Ishikawa (cell line): ENCODE measurements at regions not wholly inside any gene's neighbourhood (a gene's known extent, or its start where the extent isn't known, plus 50 kb on each side); places are given as distances from the start of the nearest gene placed in this dataset.

Experiments used
- CEBPB ChIP-seq: IDR thresholded peaks from 2 replicates; pipeline ENCODE4 v1.6.1; 2012
- CREB1 ChIP-seq: IDR thresholded peaks from 2 replicates; pipeline ENCODE4 v1.6.1; 2012; ENCODE audit warnings: low read depth
- EGR1 ChIP-seq: IDR thresholded peaks from 2 replicates; pipeline ENCODE4 v1.6.1; 2012
- EP300 ChIP-seq: IDR thresholded peaks from 2 replicates; pipeline ENCODE4 v1.6.1; 2012; ENCODE audit warnings: borderline replicate concordance
- FOXM1 ChIP-seq: IDR thresholded peaks from 2 replicates; pipeline ENCODE4 v1.6.1; 2012; ENCODE audit warnings: low read depth, borderline replicate concordance
- MAX ChIP-seq: IDR thresholded peaks from 2 replicates; pipeline ENCODE4 v1.6.1; 2012
- NFIC ChIP-seq: IDR thresholded peaks from 2 replicates; pipeline ENCODE4 v1.6.1; 2012
- RAD21 ChIP-seq: IDR thresholded peaks from 2 replicates; pipeline ENCODE4 v1.6.1; 2012; ENCODE audit warnings: low read depth
- TAF1 ChIP-seq: IDR thresholded peaks from 2 replicates; pipeline ENCODE4 v1.6.1; 2012; ENCODE audit warnings: low read depth, mild to moderate bottlenecking
- TCF12 ChIP-seq: IDR thresholded peaks from 2 replicates; pipeline ENCODE4 v1.6.1; 2012; ENCODE audit warnings: low read depth
- TEAD4 ChIP-seq: IDR thresholded peaks from 2 replicates; pipeline ENCODE4 v1.6.1; 2012
- USF1 ChIP-seq: IDR thresholded peaks from 2 replicates; pipeline ENCODE4 v1.6.1; 2012
- YY1 ChIP-seq: IDR thresholded peaks from 2 replicates; pipeline ENCODE4 v1.6.1; 2012; ENCODE audit warnings: low read depth
- ZBTB7A ChIP-seq: IDR thresholded peaks from 2 replicates; pipeline ENCODE4 v1.6.1; 2012; ENCODE audit warnings: low read depth
- TF ChIP-seq, protein P1 (sequence below): IDR thresholded peaks from 2 replicates; pipeline ENCODE4 v1.6.1; 2012; ENCODE audit warnings: low read depth, mild to moderate bottlenecking

- no peak for TF ChIP-seq TCF12
- TF ChIP-seq NFIC, result no peak
Observed at GRCh38 chr12:30507576-30507975, 188.1 kb downstream of the IPO8 start.

DNA sequence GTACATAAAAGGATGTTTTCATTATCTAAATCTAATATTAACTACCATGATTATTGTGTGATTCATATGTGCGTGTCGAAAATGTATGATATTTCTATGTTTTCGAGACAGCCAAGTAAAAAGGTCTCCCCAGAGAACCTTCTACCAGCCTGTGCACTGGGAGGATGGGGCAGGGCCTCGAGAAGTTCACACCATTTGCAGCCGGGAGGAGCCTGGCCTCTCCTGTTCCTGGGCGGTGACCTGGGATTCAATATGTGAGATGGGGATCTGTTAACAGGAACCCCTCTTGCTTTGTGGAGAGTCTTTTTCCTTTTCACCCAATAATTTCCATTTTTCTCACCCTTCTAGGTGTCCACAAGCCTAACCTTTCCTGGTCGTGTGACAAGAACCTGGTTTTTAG, 189.3 kb downstream of the IPO8 start:
- TF ChIP-seq YY1, result no peak
- no peak for TF ChIP-seq CREB1
- no peak for TF ChIP-seq RAD21
- no peak for TF ChIP-seq MAX
- TF ChIP-seq TEAD4, result no peak
- no peak for TF ChIP-seq TCF12
- no peak for TF ChIP-seq ZBTB7A
- TF ChIP-seq, protein P1, sequence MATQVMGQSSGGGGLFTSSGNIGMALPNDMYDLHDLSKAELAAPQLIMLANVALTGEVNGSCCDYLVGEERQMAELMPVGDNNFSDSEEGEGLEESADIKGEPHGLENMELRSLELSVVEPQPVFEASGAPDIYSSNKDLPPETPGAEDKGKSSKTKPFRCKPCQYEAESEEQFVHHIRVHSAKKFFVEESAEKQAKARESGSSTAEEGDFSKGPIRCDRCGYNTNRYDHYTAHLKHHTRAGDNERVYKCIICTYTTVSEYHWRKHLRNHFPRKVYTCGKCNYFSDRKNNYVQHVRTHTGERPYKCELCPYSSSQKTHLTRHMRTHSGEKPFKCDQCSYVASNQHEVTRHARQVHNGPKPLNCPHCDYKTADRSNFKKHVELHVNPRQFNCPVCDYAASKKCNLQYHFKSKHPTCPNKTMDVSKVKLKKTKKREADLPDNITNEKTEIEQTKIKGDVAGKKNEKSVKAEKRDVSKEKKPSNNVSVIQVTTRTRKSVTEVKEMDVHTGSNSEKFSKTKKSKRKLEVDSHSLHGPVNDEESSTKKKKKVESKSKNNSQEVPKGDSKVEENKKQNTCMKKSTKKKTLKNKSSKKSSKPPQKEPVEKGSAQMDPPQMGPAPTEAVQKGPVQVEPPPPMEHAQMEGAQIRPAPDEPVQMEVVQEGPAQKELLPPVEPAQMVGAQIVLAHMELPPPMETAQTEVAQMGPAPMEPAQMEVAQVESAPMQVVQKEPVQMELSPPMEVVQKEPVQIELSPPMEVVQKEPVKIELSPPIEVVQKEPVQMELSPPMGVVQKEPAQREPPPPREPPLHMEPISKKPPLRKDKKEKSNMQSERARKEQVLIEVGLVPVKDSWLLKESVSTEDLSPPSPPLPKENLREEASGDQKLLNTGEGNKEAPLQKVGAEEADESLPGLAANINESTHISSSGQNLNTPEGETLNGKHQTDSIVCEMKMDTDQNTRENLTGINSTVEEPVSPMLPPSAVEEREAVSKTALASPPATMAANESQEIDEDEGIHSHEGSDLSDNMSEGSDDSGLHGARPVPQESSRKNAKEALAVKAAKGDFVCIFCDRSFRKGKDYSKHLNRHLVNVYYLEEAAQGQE, result no peak
- no peak for TF ChIP-seq CEBPB
- no peak for TF ChIP-seq FOXM1
- TF ChIP-seq USF1, result no peak

DNA sequence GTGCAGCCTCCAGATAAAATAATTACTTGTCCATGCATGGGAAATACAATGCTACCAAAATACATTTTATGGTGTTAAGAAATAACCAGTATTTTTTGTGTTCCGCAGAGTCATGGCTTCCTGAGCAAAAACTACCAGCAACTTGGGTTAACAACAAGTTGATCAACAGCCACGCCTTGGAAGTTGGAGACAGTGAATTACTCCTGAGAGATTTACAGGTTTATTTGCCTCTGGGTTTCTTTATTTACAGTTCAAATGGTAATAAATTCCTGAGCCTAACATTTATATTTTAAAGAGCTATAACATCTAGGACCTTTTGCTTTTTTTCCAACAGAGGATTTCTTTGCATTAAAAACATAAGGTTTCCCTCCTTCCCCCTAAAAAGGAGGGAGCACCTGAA, 194.0 kb downstream of the IPO8 start:
- TF ChIP-seq RAD21 (no peak), EGR1 (no peak), CEBPB (no peak), YY1 (no peak)

DNA sequence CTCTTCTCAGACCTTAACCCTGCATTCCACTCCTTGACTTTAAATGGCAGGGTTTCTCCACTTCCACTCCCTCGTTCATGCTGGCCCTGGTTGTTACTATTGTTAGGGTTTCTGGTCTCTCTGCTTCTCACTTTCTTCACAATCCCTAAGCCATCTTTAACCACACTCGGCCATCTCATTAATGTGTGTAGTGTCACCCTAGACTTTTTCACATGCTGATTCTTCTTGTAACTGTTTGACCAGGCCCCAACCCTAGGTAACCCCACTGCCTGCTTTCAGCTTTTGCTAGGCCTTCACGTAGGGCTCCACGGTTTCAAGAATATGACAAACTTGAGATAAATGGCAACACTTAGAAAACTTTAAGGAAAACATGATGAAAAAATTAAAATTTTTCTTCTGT, 195.1 kb downstream of the IPO8 start:
- TF ChIP-seq RAD21 (no peak), ZBTB7A (no peak), NFIC (no peak), TEAD4 (no peak), TAF1 (no peak), USF1 (no peak), MAX (no peak), TCF12 (no peak), EP300 (no peak), CEBPB (no peak), EGR1 (no peak), CREB1 (no peak), FOXM1 (no peak), YY1 (no peak)
- TF ChIP-seq, protein P1, result no peak

- no peak for TF ChIP-seq ZBTB7A
- no peak for TF ChIP-seq EP300
- no peak for TF ChIP-seq TCF12
- no peak for TF ChIP-seq CEBPB
Observed at GRCh38 chr12:30485230-30485890, 210.3 kb downstream of the IPO8 start.

GRCh38 chr12:30484658-30485057, 211.0 kb downstream of the IPO8 start:
- no peak for TF ChIP-seq YY1
- no peak for TF ChIP-seq TAF1
- TF ChIP-seq TEAD4, result no peak
- TF ChIP-seq, protein P1, result no peak
- TF ChIP-seq CEBPB, result no peak
